ENCODE measurements at regions not wholly inside any gene's neighbourhood (a gene's known extent, or its start where the extent isn't known, plus 50 kb on each side); places are given as distances from the start of the nearest gene placed in this dataset.

- TF ChIP-seq SKIL (CRISPR knock-in tag; IDR thresholded peaks at IDR 0.05; ENCODE audit: borderline replicate concordance) (no peak), CTCF (CRISPR knock-in tag; IDR thresholded peaks at IDR 0.05) (no peak), ZNF792 (CRISPR knock-in tag; IDR thresholded peaks at IDR 0.05) (no peak), JUND (CRISPR knock-in tag; IDR thresholded peaks at IDR 0.05) (no peak)
These were observed 690.9 kb upstream of the TMEFF2 start for GRCh38 chr2:192885569-192886160.
